GM12872 (cell line): ENCODE measurements at regions not wholly inside any gene's neighbourhood (a gene's known extent, or its start where the extent isn't known, plus 50 kb on each side); places are given as distances from the start of the nearest gene placed in this dataset.

Source experiments
- TF ChIP-seq, protein P1 (sequence below): IDR thresholded peaks from 3 replicates; pipeline ENCODE4 v1.5.1; 2011; ENCODE audit warnings: low read depth, mild to moderate bottlenecking, low read length, moderate library complexity; ENCODE audit not compliant: insufficient read depth

- TF ChIP-seq, protein P1, sequence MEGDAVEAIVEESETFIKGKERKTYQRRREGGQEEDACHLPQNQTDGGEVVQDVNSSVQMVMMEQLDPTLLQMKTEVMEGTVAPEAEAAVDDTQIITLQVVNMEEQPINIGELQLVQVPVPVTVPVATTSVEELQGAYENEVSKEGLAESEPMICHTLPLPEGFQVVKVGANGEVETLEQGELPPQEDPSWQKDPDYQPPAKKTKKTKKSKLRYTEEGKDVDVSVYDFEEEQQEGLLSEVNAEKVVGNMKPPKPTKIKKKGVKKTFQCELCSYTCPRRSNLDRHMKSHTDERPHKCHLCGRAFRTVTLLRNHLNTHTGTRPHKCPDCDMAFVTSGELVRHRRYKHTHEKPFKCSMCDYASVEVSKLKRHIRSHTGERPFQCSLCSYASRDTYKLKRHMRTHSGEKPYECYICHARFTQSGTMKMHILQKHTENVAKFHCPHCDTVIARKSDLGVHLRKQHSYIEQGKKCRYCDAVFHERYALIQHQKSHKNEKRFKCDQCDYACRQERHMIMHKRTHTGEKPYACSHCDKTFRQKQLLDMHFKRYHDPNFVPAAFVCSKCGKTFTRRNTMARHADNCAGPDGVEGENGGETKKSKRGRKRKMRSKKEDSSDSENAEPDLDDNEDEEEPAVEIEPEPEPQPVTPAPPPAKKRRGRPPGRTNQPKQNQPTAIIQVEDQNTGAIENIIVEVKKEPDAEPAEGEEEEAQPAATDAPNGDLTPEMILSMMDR, result no peak
These were observed 239.5 kb upstream of the TET2 start for GRCh38 chr4:104907074-104907649.

DNA sequence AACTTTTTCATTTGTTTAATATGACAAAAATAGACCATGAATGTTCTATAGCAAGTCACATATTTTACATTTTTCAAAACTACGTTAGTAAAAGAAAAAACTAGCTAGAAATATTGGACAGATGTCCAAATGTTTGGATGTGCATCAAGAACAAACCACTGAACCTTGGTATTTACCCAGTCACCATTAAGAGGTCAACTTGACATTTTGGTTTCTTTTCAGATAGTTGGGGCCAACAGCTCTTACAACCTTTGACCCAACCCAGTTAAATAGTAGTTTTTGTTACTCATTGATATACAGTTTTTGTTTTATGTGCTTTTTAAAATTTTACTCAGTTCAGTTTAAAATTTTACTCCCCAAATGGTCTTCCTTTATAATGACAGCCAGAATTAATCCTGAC lies 238.7 kb upstream of the TET2 start:
- TF ChIP-seq, protein P1, result no peak

- TF ChIP-seq, protein P1, result no peak
These were observed 237.3 kb upstream of the TET2 start for GRCh38 chr4:104909376-104909775.

- TF ChIP-seq, protein P1, result no peak
These were observed 234.2 kb upstream of the TET2 start for GRCh38 chr4:104912518-104912917.

- TF ChIP-seq, protein P1, result no peak
These were observed 231.3 kb upstream of the TET2 start for GRCh38 chr4:104915373-104915772.

- TF ChIP-seq, protein P1, result no peak
These were observed 230.8 kb upstream of the TET2 start for GRCh38 chr4:104915864-104916263.

DNA sequence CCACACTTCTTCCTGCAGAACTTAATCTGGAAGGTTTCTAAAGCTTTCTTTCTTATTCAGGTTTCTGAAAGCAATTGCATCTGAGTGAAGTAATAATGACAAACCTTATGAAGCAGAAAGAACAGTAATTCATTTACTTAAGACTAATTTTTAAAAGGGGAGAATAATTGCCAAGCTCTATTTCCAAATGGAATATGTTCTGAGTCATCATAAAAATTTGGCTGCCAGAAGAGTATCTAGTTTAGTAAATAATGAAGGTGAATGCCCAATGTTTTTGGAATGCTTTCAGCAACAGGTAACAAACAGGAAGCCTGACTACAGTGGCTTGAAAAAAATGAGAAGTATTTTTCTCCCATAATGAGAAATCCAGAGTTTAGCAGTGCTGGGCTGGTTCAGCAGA lies 227.3 kb upstream of the TET2 start:
- TF ChIP-seq, protein P1, result no peak
